Cardiac fibroblast (primary cell): ENCODE measurements at regions not wholly inside any gene's neighbourhood (a gene's known extent, or its start where the extent isn't known, plus 50 kb on each side); places are given as distances from the start of the nearest gene placed in this dataset.

Experiments used
- DNase-seq, 2 donors: peaks; one replicate each; pipeline versions ENCODE4 v3.0.0 to v3.0.0-alpha.2; 2010; ENCODE audit warnings: low read depth in 2 of 2
- H3K4me3 ChIP-seq, 2 donors: replicated peaks in 1 of 2; 1 replicate in 1 of 2; 2 replicates in 1 of 2; pipeline ENCODE4 v1.5.1; 2011; ENCODE audit warnings: low read depth in 2 of 2, low read length in 2 of 2, mild to moderate bottlenecking in 2 of 2, moderate library complexity in 1 of 2
- TF ChIP-seq, protein P1 (sequence below): IDR thresholded peaks from one replicate; pipeline ENCODE4 v1.5.1; 2011; ENCODE audit warnings: low read depth, mild to moderate bottlenecking, low read length, inconsistent platforms

DNA sequence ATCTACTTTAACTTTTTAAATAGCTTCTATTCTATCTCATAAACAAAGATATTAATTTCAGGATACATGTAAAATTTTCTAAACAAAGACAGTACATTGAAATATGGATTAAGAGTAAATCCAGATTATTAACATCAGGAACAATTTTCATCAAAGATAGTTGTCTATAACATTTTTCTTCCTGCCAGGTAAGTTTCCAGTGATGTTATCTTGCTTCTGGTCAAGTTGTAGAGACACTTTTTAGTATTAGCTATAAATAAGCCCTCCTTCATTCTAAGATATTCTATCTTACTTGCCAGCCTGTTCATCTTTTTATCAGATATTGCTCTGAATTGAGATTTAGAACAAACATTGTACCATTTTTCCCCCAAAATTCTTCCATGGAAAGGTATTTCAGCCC lies 94.4 kb upstream of the KCTD3 start:
- TF ChIP-seq, protein P1, sequence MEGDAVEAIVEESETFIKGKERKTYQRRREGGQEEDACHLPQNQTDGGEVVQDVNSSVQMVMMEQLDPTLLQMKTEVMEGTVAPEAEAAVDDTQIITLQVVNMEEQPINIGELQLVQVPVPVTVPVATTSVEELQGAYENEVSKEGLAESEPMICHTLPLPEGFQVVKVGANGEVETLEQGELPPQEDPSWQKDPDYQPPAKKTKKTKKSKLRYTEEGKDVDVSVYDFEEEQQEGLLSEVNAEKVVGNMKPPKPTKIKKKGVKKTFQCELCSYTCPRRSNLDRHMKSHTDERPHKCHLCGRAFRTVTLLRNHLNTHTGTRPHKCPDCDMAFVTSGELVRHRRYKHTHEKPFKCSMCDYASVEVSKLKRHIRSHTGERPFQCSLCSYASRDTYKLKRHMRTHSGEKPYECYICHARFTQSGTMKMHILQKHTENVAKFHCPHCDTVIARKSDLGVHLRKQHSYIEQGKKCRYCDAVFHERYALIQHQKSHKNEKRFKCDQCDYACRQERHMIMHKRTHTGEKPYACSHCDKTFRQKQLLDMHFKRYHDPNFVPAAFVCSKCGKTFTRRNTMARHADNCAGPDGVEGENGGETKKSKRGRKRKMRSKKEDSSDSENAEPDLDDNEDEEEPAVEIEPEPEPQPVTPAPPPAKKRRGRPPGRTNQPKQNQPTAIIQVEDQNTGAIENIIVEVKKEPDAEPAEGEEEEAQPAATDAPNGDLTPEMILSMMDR = no peak
- H3K4me3 ChIP-seq = no peak overlapping the region
- DNase-seq = no peak

DNA sequence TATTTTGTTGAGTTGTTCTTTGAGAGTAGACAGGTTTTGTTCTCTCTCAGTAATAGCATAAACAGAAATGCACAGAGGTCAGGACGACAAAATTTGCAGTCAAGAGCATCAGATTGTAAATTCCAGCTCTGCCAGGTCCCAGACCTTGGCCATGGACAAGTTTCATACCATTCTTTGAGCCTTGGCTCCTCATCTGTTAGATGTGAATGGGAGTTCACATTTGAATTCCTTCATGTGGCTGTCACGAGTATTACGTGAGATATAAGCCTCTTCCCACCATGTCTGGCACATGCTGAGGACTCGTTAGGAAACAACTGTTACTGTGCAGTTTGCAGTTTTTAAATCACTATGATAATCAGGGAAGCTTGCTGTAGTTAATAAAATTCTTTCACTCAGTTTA lies 93.2 kb upstream of the KCTD3 start:
- TF ChIP-seq, protein P1 = no peak
- peak; percentile 16 to 20 for DNase-seq
- no peak overlapping the region for H3K4me3 ChIP-seq

DNA sequence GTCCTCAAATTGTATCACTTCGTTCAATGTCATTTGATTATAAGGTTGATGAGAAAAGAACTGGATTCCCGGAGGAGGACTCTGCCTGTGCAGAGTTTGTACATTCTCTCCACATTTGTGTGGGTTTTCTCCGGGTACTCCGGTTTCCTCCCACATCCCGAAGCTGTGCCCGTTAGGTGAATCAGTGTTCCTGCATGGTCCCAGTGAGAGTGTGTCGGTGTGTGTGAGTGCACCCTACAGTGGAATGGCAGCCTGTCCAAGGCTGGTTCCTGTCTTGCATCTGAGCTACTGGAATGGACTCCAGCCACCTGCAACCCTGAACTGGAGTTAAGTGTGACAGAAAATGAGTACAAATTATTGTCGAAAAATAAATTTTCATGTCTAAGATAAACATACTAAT lies 92.2 kb upstream of the KCTD3 start:
- no peak for DNase-seq
- TF ChIP-seq, protein P1 = no peak
- no peak overlapping the region for H3K4me3 ChIP-seq

DNA sequence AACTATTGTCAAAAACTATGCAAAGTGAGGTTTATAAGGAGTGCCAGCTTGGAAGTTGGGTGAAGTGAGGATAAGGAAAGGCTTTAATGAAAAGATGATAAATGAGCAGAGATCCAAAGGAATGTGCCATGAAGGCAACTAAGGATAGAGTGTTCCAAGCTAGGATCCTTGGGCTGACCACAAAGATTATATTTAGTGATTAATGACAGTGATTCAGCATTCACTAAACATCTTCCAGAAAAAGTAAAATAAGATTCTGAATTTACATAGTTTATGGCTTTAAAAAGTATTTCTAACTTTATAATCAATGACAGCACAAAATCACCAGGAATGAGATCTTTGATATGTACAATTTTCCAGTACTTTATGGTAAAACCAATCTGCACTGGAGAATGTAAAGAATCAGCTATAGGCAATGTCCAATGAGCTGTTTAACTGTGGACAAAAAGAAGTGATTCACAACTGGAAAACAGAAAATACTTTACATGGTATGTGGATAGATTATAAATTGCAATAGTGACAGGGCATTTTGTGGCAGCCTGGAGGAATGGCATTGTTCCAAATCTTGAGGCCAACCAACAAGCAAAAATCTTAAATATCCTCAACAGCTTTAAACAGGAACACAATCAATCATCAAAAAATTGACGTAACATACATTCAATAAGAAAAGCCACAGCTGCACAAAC lies 91.2 kb upstream of the KCTD3 start:
- H3K4me3 ChIP-seq = no peak overlapping the region
- TF ChIP-seq, protein P1 = no peak
- DNase-seq = peak; percentile 31 to 65

DNA sequence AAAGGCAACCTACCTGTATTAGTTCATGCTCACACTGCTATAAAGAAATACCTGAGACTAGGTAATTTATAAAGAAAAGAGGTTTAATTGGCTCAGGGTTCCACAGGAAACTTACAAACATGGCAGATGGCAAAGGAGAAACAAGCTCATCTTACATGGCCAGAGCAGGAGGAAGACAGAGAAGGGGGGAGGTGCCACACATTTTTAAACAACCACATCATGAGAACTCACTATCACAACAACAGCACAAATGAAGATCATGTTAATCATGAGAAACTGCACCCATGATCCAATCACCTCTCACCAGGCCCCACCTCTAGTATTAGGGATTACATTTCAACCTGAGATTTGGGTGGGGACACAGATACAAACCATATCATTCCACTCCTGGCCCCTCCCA lies 90.6 kb upstream of the KCTD3 start:
- no peak overlapping the region for H3K4me3 ChIP-seq
- TF ChIP-seq, protein P1 = no peak
- peak; percentile 3 to 20 for DNase-seq

DNA sequence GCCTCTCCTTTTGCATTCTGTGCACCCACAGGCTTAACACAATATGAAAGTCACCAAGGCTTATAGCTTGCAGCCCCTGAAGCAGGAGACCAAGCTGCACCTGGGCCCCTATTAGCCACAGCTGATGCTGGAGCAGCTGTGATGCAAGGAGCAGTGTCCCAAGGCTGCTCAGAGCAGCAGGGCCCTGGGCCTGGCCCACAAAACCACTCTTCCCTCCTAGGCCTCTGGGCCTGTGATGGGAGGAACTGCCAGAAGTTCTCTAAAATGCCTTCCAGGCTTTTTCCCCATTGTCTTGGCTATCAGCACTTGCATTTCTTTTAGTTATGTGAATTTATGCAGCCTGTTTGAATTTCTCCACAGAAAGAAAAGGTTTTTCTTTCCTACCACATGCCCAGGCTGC lies 89.5 kb upstream of the KCTD3 start:
- DNase-seq = no peak
- TF ChIP-seq, protein P1 = no peak
- H3K4me3 ChIP-seq = no peak overlapping the region

DNA sequence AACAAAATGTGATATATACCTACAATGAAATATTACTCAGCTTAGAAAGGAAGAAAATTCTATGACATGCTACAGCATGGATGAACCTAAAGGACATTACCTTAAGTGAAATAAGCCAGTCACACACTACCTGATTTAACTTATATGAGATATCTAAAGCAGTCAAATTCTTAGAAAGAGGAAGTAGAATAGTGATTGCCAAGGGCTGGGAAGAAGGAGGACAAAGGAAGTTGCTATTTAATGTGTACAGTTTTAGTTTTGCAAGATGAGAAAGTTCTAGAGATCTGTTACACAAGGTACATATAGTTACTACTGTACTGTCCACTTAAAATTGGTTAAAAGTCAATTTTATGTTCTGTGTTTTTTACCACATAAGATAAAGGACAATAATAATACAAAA lies 87.5 kb upstream of the KCTD3 start:
- no peak for DNase-seq
- TF ChIP-seq, protein P1 = no peak
- no peak overlapping the region for H3K4me3 ChIP-seq
